ENCODE measurements at regions not wholly inside any gene's neighbourhood (a gene's known extent, or its start where the extent isn't known, plus 50 kb on each side); places are given as distances from the start of the nearest gene placed in this dataset.

DNA sequence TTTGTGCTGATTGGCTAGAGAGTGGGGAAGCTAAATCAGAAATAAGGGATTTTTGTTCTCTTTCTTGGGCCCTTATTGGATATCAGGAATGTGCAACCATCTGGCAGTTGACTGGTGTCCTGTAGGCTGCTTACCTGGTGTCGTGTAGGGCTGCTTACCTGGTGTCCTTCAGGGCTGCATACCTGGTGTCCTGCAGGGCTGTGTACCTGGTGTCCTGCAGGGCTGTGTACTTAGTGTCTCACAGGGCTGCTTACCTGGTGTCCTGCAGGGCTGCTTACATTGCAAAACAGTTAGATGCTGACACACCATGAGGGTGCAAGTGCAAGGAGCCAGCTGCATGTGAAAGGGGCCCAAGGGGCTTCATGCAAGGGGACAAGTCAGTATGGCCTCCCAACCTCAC is 249.3 kb downstream of the ICE1 start:
- no peaks in the 10 kb centered on the region for H3K36me3 ChIP-seq (ENCODE audit: control insufficient read depth in 3 of 3, insufficient read depth in 3 of 3, low read length in 3 of 3)
- no peak overlapping the region for H3K27ac ChIP-seq (ENCODE audit: low read depth, low read length)
- no peak overlapping the region for H3K4me3 ChIP-seq (ENCODE audit: low read length in 3 of 3)
- H3K9ac ChIP-seq (ENCODE audit: low read depth in 1 of 3, low read length in 3 of 3), result no peak overlapping the region
- H3K4me1 ChIP-seq (ENCODE audit: control insufficient read depth in 3 of 3, insufficient read depth in 3 of 3, low read length in 3 of 3), result no peaks in the 10 kb centered on the region
- no peaks in the 10 kb centered on the region for H3K9me3 ChIP-seq (ENCODE audit: control insufficient read depth in 3 of 3, low read length in 3 of 3)
- H3K27me3 ChIP-seq (ENCODE audit: control insufficient read depth in 3 of 3, insufficient read depth in 3 of 3, low read length in 3 of 3), result no peaks in the 10 kb centered on the region

DNA sequence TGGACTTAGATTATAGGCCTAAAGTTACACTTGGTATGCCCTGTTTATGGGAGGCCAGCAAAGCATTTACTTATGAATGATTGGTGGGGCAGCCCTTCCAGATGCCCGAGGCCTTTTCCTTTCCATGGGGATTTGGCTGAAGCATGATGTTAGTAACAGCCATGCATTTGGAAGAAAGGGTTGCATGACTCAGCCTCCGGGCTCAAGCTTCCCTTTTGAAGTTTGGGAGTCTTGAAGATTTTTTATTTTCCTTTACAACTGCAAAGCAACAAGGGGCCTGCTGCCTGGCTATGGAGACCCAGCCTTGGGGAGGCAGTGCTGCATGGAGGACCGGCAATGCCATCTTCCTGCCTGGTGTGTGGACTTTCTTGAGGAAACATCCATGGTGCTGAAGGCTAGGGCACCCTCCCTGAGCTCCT is 244.7 kb downstream of the ICE1 start:
- Histone ChIP-seq H3K4me1 (ENCODE audit: control insufficient read depth in 3 of 3, insufficient read depth in 3 of 3, low read length in 3 of 3) (peaks cover 0 to 4% (median 0%) of the 10 kb centered on the region in 3 donors), H3K9me3 (ENCODE audit: control insufficient read depth in 3 of 3, low read length in 3 of 3) (no peaks in the 10 kb centered on the region), H3K36me3 (ENCODE audit: control insufficient read depth in 3 of 3, insufficient read depth in 3 of 3, low read length in 3 of 3) (no peaks in the 10 kb centered on the region), H3K27me3 (ENCODE audit: control insufficient read depth in 3 of 3, insufficient read depth in 3 of 3, low read length in 3 of 3) (no peaks in the 10 kb centered on the region), H3K4me3 (ENCODE audit: low read length in 3 of 3) (no peak overlapping the region), H3K9ac (ENCODE audit: low read depth in 1 of 3, low read length in 3 of 3) (no peak overlapping the region), H3K27ac (ENCODE audit: low read depth, low read length) (no peak overlapping the region)

DNA sequence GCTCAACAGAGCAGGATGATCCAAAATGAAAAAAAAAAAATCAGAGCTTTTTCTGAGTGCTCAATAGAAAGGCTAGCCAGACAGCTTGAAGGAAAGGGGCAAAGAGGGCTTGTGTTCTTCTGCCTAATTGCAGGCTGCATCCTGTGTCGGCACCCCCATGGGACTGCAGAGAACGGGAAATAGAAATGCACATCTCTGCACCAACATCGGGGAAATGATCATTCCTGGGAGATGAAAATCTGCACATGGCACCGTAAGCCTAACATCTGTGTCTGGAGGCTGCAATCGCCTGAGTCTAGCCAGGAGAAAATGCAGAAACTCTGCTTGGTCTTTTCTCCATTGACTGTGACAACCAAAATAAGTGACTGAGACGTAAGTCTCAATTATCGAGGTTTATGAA is 243.9 kb downstream of the ICE1 start:
- Histone ChIP-seq H3K9ac (ENCODE audit: low read depth in 1 of 3, low read length in 3 of 3) (no peak overlapping the region), H3K4me1 (ENCODE audit: control insufficient read depth in 3 of 3, insufficient read depth in 3 of 3, low read length in 3 of 3) (peaks cover 0 to 5% (median 5%) of the 10 kb centered on the region in 3 donors), H3K27ac (ENCODE audit: low read depth, low read length) (no peak overlapping the region)

DNA sequence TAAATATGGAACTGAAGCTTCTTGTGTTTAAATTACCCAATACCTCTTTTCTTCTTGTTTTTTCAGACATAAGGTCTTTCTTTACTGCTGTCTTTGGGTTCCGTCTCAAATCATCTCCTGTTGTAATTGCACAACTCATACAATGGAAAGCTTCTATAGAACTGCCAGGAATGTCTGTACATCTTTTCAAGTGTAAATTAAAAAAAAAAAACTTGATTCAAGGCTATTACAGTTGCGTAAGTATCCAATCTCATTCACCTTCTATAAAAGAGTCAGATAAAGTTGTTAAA is 243.5 kb downstream of the ICE1 start:
- Histone ChIP-seq H3K27me3 (ENCODE audit: control insufficient read depth in 3 of 3, insufficient read depth in 3 of 3, low read length in 3 of 3) (no peaks in the 10 kb centered on the region), H3K9ac (ENCODE audit: low read depth in 1 of 3, low read length in 3 of 3) (no peak overlapping the region), H3K4me3 (ENCODE audit: low read length in 3 of 3) (no peak overlapping the region), H3K9me3 (ENCODE audit: control insufficient read depth in 3 of 3, low read length in 3 of 3) (no peaks in the 10 kb centered on the region), H3K36me3 (ENCODE audit: control insufficient read depth in 3 of 3, insufficient read depth in 3 of 3, low read length in 3 of 3) (no peaks in the 10 kb centered on the region), H3K27ac (ENCODE audit: low read depth, low read length) (no peak overlapping the region), H3K4me1 (ENCODE audit: control insufficient read depth in 3 of 3, insufficient read depth in 3 of 3, low read length in 3 of 3) (peaks cover 0 to 7% (median 5%) of the 10 kb centered on the region in 3 donors)

More for the DNA sequence above, 243.9 kb downstream of the ICE1 start:
- Histone ChIP-seq H3K27me3 (ENCODE audit: control insufficient read depth in 3 of 3, insufficient read depth in 3 of 3, low read length in 3 of 3) (no peaks in the 10 kb centered on the region), H3K9me3 (ENCODE audit: control insufficient read depth in 3 of 3, low read length in 3 of 3) (no peaks in the 10 kb centered on the region), H3K4me3 (ENCODE audit: low read length in 3 of 3) (no peak overlapping the region), H3K36me3 (ENCODE audit: control insufficient read depth in 3 of 3, insufficient read depth in 3 of 3, low read length in 3 of 3) (no peaks in the 10 kb centered on the region)

DNA sequence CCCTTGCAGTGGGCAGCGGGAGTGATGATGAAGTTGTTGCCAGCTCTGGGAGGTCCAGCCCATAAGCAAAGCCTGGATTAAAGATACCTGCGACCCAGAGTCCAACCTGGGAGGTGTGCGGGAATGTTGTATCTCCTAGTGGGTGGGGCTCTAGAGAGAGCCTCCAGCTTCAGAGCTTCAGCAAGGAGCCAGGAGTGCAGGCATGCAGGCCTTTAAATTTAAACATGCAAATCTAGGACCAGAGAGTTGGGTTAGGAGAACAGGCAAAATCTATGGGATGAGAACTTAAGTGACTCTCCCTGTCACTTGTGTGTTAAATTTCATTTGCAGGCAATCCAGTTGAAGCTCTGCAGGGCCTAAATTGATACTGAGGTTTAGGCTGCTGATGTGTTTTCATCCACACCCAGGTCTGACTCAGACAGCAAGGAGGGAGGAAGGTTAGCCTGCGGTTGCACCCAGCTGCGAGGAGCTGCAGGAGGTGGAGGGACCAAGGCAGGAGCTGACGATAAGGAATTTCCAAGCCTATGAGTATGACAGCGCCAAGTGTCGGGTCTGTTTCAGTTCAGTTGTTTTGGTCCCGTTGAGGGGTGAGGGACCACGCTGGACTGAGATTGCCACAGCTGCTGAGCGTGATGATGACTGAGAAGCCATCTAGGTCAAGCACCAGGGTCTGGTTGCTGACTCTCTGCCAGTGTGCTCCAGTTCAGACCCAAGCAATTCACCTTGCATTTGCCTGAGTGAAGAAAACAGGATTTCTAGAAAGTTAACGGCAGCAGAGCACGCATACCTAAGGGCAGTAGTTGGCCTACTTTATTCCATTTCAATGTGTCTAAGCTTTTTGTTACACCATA is 243.0 kb downstream of the ICE1 start:
- Histone ChIP-seq H3K9me3 (ENCODE audit: control insufficient read depth in 3 of 3, low read length in 3 of 3) (no peaks in the 10 kb centered on the region), H3K4me3 (ENCODE audit: low read length in 3 of 3) (no peak overlapping the region), H3K27me3 (ENCODE audit: control insufficient read depth in 3 of 3, insufficient read depth in 3 of 3, low read length in 3 of 3) (no peaks in the 10 kb centered on the region), H3K9ac (ENCODE audit: low read depth in 1 of 3, low read length in 3 of 3) (no peak overlapping the region), H3K36me3 (ENCODE audit: control insufficient read depth in 3 of 3, insufficient read depth in 3 of 3, low read length in 3 of 3) (no peaks in the 10 kb centered on the region), H3K27ac (ENCODE audit: low read depth, low read length) (no peak overlapping the region), H3K4me1 (ENCODE audit: control insufficient read depth in 3 of 3, insufficient read depth in 3 of 3, low read length in 3 of 3) (peaks cover 0 to 7% (median 5%) of the 10 kb centered on the region in 3 donors)

DNA sequence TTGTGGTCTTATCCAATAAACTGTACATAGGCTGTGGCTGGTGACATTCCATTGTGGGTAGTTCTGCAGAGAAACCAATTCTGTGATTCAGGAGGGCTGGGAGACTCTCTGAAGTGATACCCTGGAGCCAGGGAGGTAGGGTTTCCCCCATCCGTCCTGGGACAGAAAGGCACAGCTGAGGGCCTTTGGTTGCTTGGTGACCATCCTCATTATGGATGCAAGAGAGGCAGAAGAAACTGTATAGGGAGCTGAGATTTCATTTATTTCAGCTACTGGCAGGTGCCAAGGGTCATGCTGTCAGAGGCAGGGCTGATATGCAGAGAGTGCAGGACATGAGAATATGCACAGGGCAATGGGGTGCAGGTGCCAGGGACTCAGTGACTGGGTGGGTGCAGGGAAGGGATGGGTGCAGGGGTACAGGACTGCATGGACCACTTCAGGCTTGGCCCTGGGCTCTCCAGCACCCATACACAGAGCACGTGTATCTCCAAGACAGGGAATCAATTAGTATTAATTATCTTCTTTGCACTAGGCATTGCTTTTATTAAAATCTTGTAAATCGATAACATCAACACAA is 236.5 kb downstream of the ICE1 start:
- Histone ChIP-seq H3K9ac (ENCODE audit: low read depth in 1 of 3, low read length in 3 of 3) (no peak overlapping the region), H3K4me3 (ENCODE audit: low read length in 3 of 3) (no peak overlapping the region), H3K9me3 (ENCODE audit: control insufficient read depth in 3 of 3, low read length in 3 of 3) (no peaks in the 10 kb centered on the region), H3K27ac (ENCODE audit: low read depth, low read length) (no peak overlapping the region), H3K4me1 (ENCODE audit: control insufficient read depth in 3 of 3, insufficient read depth in 3 of 3, low read length in 3 of 3) (peaks cover 6 to 10% (median 7%) of the 10 kb centered on the region in 3 donors), H3K27me3 (ENCODE audit: control insufficient read depth in 3 of 3, insufficient read depth in 3 of 3, low read length in 3 of 3) (no peaks in the 10 kb centered on the region), H3K36me3 (ENCODE audit: control insufficient read depth in 3 of 3, insufficient read depth in 3 of 3, low read length in 3 of 3) (no peaks in the 10 kb centered on the region)

DNA sequence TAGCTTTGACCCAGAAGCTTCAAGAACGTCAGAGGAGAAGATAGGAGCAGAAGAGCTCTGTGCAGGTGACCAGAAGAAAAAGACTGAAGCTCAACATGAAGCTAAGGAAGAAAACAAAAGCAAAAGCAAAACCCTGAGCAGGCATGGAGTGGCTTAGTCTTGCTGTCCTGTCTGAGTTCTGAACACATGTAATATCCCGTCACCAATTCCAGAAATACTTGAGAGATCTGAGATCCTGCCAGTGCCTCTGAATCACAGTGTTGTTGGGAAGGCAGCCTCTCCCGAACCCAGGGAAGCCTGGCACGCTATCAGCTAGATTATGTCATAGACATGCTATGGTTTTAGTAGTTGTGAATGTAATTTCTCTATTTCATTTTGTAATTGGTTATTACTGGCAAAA is 235.7 kb downstream of the ICE1 start:
- H3K4me3 ChIP-seq (ENCODE audit: low read length in 3 of 3), result peak overlapping the region; percentile 15 to 60 (median 58)
- H3K9me3 ChIP-seq (ENCODE audit: control insufficient read depth in 3 of 3, low read length in 3 of 3), result no peaks in the 10 kb centered on the region
- peak overlapping the region; percentile 59 for H3K27ac ChIP-seq (ENCODE audit: low read depth, low read length)
- peaks cover 6 to 10% (median 7%) of the 10 kb centered on the region in 3 donors for H3K4me1 ChIP-seq (ENCODE audit: control insufficient read depth in 3 of 3, insufficient read depth in 3 of 3, low read length in 3 of 3)
- no peaks in the 10 kb centered on the region for H3K36me3 ChIP-seq (ENCODE audit: control insufficient read depth in 3 of 3, insufficient read depth in 3 of 3, low read length in 3 of 3)
- H3K27me3 ChIP-seq (ENCODE audit: control insufficient read depth in 3 of 3, insufficient read depth in 3 of 3, low read length in 3 of 3), result no peaks in the 10 kb centered on the region
- H3K9ac ChIP-seq (ENCODE audit: low read depth in 1 of 3, low read length in 3 of 3), result peak overlapping the region; percentile 22 to 62 (median 47)

DNA sequence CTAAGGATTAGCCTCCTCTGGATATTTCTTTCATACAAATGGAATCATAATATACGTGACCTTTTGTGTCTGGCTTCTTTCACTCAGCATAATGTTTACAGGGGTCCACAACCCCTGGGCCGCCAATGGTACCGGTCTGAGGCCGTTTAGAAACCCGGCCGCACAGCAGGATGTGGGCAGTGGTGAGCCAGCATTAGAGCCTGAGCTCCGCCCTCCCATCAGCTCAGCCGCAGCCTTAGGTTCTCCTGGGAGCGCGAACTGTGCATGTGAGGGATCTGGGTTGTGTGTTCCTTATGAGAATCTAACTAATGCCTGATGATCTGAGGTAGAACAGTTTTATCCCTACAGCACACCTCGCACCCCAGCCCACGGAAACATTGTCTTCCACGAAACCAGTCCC is 229.7 kb downstream of the ICE1 start:
- Histone ChIP-seq H3K9me3 (ENCODE audit: control insufficient read depth in 3 of 3, low read length in 3 of 3) (no peaks in the 10 kb centered on the region), H3K27ac (ENCODE audit: low read depth, low read length) (no peak overlapping the region), H3K9ac (ENCODE audit: low read depth in 1 of 3, low read length in 3 of 3) (no peak overlapping the region), H3K36me3 (ENCODE audit: control insufficient read depth in 3 of 3, insufficient read depth in 3 of 3, low read length in 3 of 3) (no peaks in the 10 kb centered on the region), H3K4me3 (ENCODE audit: low read length in 3 of 3) (no peak overlapping the region), H3K4me1 (ENCODE audit: control insufficient read depth in 3 of 3, insufficient read depth in 3 of 3, low read length in 3 of 3) (peaks cover 0 to 2% (median 0%) of the 10 kb centered on the region in 3 donors), H3K27me3 (ENCODE audit: control insufficient read depth in 3 of 3, insufficient read depth in 3 of 3, low read length in 3 of 3) (no peaks in the 10 kb centered on the region)

DNA sequence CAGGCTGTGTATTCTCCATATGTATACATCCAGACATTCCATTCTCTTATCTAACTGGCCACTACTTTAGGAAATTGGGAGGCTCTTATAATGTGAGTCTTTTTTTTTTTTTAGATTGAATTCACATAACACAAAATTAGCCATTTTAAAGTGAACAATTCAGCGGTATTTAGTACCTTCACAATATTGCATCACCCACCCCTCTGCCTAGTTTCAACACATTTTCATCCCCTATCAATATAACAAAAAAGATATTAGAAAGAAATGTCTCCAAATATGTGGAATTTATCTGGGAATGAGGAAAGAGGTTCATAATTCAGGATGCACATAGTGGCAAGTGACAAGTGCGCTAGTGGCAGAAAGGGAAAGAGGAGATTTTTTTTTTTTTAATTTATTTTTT is 228.5 kb downstream of the ICE1 start:
- Histone ChIP-seq H3K4me3 (ENCODE audit: low read length in 3 of 3) (no peak overlapping the region), H3K27ac (ENCODE audit: low read depth, low read length) (no peak overlapping the region), H3K9ac (ENCODE audit: low read depth in 1 of 3, low read length in 3 of 3) (no peak overlapping the region), H3K27me3 (ENCODE audit: control insufficient read depth in 3 of 3, insufficient read depth in 3 of 3, low read length in 3 of 3) (no peaks in the 10 kb centered on the region), H3K4me1 (ENCODE audit: control insufficient read depth in 3 of 3, insufficient read depth in 3 of 3, low read length in 3 of 3) (peaks cover 0 to 4% (median 3%) of the 10 kb centered on the region in 3 donors), H3K9me3 (ENCODE audit: control insufficient read depth in 3 of 3, low read length in 3 of 3) (no peaks in the 10 kb centered on the region), H3K36me3 (ENCODE audit: control insufficient read depth in 3 of 3, insufficient read depth in 3 of 3, low read length in 3 of 3) (no peaks in the 10 kb centered on the region)

DNA sequence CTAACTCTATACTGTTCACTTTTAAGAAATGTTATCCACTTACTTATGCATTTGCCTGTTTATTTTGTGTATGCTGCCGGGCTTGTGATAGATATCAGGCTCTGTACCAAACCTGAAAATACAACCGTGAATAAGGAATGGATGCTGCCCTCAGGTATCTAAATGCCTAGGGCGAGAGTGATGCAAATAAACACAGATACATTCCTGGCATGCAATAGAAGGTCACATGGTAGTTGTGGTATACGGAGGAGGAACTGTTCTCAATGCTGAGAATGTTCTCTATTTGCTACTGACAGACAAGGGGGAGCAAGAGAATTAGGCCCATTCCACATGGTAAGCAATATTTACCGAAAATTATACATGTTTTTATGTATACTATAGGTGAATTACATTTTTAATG is 227.8 kb downstream of the ICE1 start:
- H3K4me1 ChIP-seq (ENCODE audit: control insufficient read depth in 3 of 3, insufficient read depth in 3 of 3, low read length in 3 of 3), result peaks cover under 1 to 11% (median 10%) of the 10 kb centered on the region in 3 donors
- H3K27ac ChIP-seq (ENCODE audit: low read depth, low read length), result no peak overlapping the region
- H3K9ac ChIP-seq (ENCODE audit: low read depth in 1 of 3, low read length in 3 of 3), result no peak overlapping the region
- no peaks in the 10 kb centered on the region for H3K9me3 ChIP-seq (ENCODE audit: control insufficient read depth in 3 of 3, low read length in 3 of 3)
- H3K36me3 ChIP-seq (ENCODE audit: control insufficient read depth in 3 of 3, insufficient read depth in 3 of 3, low read length in 3 of 3), result no peaks in the 10 kb centered on the region
- no peak overlapping the region for H3K4me3 ChIP-seq (ENCODE audit: low read length in 3 of 3)
- no peaks in the 10 kb centered on the region for H3K27me3 ChIP-seq (ENCODE audit: control insufficient read depth in 3 of 3, insufficient read depth in 3 of 3, low read length in 3 of 3)

Measured in skeletal muscle tissue (tissue), 3 donors.